RWPE1 (cell line): ENCODE measurements at regions not wholly inside any gene's neighbourhood (a gene's known extent, or its start where the extent isn't known, plus 50 kb on each side); places are given as distances from the start of the nearest gene placed in this dataset.

ENCODE experiments used
- CTCF ChIA-PET: fragments of 350-600 bp; sonication (Branson Sonifier 250); formaldehyde crosslinking; extraction: SDS; loops from one replicate; lab custom pipeline; 2021; lab: Yijun Ruan, JAX
- POLR2A ChIA-PET: fragments of 400-600 bp; formaldehyde crosslinking; extraction: SDS; loops from one replicate; lab custom pipeline; 2020; ENCODE audit warnings: antibody characterized with exemption; ENCODE audit not compliant: low non-redundant PET; lab: Yijun Ruan, JAX
- DNase-seq: peaks from one replicate; pipeline ENCODE4 v3.0.0; 2012; ENCODE audit warnings: low spot score
- H3K27ac ChIP-seq: fragments of 450-650 bp; 2 replicates; pipeline ENCODE4 v1.5.1; 2017
- TF ChIP-seq, protein P1 (sequence below): fragments of 450-650 bp; conservative IDR thresholded peaks from 2 replicates; pipeline ENCODE4 v1.5.1; 2017; ENCODE audit warnings: low read depth, mild to moderate bottlenecking

DNA sequence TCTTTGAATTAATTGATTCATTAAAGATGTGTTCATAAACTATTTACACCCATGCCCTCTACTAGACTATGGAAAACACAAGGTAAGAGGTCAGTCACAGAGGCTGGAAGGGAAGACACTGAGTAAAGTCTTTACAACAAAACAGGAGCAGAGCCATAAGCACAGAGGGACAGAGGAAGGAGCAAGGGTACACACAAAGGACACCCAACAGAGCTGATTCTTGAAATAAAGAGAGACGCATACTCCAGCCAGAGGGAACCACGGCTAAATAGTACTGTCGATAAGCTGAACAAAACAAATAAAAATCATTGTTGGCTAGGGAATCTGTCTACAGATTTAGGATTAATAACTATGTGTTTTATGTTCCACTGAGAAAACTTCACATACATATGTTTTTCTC is 289.2 kb downstream of the EFNB2 start:
- TF ChIP-seq, protein P1, sequence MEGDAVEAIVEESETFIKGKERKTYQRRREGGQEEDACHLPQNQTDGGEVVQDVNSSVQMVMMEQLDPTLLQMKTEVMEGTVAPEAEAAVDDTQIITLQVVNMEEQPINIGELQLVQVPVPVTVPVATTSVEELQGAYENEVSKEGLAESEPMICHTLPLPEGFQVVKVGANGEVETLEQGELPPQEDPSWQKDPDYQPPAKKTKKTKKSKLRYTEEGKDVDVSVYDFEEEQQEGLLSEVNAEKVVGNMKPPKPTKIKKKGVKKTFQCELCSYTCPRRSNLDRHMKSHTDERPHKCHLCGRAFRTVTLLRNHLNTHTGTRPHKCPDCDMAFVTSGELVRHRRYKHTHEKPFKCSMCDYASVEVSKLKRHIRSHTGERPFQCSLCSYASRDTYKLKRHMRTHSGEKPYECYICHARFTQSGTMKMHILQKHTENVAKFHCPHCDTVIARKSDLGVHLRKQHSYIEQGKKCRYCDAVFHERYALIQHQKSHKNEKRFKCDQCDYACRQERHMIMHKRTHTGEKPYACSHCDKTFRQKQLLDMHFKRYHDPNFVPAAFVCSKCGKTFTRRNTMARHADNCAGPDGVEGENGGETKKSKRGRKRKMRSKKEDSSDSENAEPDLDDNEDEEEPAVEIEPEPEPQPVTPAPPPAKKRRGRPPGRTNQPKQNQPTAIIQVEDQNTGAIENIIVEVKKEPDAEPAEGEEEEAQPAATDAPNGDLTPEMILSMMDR: no peak
- ChIA-PET POLR2A (no interaction called here), CTCF (interaction anchor here (0.6 kb wide), 1 partner anchor 24 kb away, joined by 3 read pairs; no protein-coding TSS in a partner anchor)
- no peak for DNase-seq
- H3K27ac ChIP-seq: no peak overlapping the region

DNA sequence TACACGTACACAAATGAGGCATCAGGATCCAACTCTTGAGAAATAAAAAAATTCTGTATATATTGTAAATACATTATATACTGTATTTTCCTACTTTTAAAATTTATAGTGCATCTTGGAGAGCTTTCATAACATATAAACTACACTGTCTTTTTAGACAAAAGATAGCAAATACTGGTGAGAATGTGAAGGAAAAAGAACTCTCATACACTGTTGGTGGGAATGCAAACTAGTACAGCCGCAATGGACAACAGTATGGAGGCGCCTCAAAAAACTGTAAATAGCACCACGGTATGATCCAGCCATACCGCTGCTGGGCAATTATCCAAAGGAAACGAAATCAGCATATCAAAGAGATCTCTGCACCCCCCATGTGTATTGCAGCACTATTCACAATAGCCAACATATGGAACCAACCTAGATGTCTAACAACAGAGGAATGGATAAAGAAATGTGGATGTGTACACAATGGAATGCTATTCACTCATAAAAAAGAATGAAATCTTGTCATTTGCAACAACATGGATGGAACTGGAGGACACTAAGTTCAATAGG is 292.4 kb downstream of the EFNB2 start:
- no peak for DNase-seq
- ChIA-PET POLR2A (no interaction called here), CTCF (no interaction called here)
- TF ChIP-seq, protein P1: no peak
- no peak overlapping the region for H3K27ac ChIP-seq

DNA sequence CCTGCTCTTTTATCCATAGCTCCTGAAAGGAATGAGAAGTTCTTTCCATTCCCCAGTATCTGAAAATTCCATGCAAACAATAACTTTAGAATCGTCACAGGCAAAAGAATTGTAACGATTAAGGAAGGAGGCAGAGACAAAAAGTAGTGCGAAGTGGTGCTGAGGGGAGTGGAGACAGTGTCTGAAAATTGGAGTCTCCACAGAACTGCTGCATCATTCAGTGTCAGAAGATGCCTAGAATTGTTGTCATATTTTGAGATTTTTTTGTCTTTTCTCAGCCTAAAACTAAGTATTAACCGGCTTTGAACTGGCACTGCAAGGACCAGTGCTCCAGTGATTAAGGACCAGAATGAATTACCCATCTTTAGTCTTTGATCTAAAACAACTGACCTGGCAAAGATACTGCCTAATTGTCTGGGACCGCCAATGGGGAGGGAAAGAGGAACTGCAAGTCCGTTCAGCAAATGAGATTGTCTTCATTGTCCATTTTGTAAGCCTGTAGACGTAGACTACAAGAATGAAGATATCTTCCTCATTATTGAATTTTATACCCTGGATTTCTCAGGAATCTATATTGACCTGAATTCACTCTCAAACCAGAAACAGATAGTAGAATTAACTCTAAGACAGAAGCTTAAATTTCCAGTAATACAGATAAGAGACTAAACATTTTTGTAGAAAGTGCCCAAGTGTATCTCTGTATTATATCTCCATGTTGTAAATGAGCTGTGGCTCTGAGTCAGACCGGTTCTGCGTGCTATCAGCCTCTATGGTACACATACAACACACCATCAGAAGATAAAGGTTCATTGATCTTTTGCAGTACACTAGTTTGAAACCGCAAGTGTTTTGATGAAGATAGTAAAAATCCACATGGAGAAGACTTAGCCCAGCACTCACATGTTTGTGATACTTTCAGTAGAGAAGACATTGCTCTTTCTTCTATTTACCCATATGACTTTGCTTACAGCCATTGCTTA is 293.2 kb downstream of the EFNB2 start:
- TF ChIP-seq, protein P1: no peak
- DNase-seq: no peak
- H3K27ac ChIP-seq: no peak overlapping the region
- ChIA-PET CTCF (no interaction called here), POLR2A (no interaction called here)

DNA sequence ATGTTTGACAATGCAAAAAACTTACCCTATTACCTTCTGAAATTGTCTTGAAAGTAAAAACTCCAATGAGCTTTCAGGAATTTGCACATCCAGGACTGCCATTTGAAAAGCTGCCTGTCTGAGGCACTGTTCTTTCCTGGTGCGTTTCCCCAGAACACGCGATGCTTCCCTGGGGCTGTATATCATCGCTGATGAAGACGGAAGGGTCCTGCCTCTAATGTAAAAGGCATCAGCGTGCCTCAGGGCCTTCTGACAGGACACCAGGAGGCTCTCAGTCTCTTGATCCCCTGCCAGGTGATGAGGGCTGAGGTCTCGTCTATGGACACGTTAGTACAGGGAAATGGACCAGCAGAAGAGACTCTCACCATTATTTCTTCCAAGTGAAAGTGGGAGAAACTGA is 296.8 kb downstream of the EFNB2 start:
- POLR2A ChIA-PET: no interaction called here
- CTCF ChIA-PET: no interaction called here
- H3K27ac ChIP-seq: no peak overlapping the region
- TF ChIP-seq, protein P1: no peak
- DNase-seq: no peak

DNA sequence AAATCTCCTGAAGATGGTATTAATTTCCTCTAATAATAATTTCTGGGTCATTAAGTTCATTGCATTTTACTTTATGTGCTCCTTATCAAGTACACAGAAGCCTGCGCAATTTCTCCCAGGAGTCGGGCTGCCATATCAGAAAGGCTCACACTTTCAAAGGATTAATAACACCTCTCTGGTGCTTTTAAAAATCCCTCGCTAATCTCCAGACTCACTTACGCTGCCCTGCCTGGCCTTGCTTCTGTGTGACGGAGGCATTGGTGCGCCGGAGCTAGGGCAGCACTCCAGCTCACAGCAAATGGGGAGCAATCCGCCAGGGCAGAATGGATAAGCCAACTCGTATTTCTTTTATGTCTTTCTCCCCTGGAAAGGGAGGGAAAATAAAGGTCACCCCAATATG is 300.8 kb downstream of the EFNB2 start:
- H3K27ac ChIP-seq: no peak overlapping the region
- DNase-seq: no peak
- ChIA-PET CTCF (no interaction called here), POLR2A (no interaction called here)
- TF ChIP-seq, protein P1: no peak

DNA sequence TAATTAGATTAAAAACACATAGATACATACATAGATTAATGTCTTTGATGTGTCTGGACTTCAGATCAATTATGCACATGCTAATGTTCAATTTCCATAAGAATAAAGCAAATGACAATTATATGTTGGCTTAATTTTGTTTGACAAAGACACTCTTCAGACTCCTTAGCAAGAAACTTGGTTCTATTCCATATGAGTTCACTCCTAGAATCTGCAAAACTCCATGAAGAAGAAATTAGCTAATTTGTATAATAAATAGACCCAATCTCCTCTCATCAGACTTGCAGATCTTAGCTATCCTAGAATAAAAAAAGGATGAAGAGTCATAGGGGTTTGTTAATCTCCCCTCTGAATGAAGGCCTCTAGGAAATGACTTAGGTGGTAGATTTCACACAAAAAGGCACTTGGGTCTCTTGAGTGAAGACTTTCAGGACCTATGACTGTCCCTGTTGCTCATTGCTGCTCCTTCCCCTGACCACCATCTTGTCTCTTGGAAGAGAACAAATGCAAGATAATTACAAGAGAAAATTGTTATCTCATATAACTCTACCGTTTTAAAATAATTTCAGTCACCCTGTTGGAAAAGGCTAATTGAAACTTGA is 302.2 kb downstream of the EFNB2 start:
- CTCF ChIA-PET: interaction anchor here (0.6 kb wide), 1 partner anchor 764 kb away, joined by 3 read pairs; no protein-coding TSS in a partner anchor
- TF ChIP-seq, protein P1: no peak
- no peak for DNase-seq
- POLR2A ChIA-PET: no interaction called here
- H3K27ac ChIP-seq: no peak overlapping the region
